ENCODE measurements at regions not wholly inside any gene's neighbourhood (a gene's known extent, or its start where the extent isn't known, plus 50 kb on each side); places are given as distances from the start of the nearest gene placed in this dataset.
"Not testable (repeated sequence)": the region's sequence is repeated elsewhere in the genome, so short reads cannot be mapped to it uniquely, and the experiment has no call there.

- DNase-seq = no peak
These were observed 245.7 kb downstream of the FAM43A start for GRCh38 chr3:194931347-194931746.

DNA sequence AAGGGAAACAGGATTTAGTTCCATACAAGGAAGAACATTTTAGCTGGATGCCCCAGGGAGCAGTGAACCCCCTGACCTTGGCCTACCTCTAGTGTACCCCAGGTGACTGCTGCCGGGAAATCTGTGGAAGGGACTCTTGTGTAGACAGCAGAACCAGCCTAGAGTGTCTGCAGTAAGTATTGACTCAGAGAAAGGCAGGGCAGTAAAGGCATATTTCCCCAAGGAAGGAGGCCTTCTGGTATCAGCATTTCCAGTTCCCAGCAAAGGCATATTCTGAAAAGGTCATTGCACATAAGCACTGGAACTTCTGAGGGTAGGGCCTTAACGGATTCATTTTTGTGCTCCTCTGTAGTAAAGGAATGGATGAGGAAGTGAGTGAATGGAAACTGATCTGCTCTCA is 246.2 kb downstream of the FAM43A start:
- no peak for DNase-seq

- DNase-seq = no peak
These were observed 247.8 kb downstream of the FAM43A start for GRCh38 chr3:194933465-194933864.

- no peak for DNase-seq
These were observed 249.4 kb downstream of the FAM43A start for GRCh38 chr3:194935061-194935460.

DNA sequence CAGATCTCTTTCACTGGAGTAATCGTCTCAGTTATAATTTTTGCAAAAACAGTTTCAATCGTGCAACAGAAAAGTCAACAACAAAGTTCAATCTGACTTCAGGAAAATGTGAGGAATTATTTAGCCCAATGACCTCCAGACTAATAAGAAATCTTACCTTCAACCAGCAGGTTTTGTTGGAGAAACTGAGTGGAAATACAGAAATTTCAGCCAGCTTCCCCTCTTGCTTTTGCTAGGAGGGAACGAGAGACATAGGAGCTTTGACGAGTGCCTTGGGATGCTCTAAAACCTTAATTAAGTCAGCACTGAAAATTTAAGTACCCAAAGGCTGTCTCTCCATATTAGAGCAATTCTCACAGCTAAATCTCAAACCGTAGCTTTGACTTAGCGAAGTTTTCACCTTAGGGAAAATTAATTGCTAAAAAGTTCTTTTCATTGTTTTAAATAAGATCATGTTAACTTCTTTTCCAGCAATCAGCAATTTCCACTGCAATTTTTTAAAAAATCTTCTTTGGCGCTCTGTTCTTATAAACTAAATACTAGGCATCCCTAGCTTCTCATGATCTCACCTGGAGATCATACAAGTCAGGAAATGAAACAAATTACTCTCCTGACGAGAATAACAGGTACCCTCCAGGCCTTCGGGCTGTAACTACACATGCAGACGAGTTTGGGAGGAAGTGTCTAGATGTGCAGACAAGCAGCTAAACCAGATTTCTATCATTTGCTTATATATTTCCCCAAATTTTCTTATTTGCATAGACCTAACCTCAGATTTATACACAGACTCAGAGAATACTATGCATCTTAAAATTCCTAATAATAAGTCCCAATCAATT is 250.2 kb downstream of the FAM43A start:
- no peak for DNase-seq

GRCh38 chr3:194936659-194937058 is 251.0 kb downstream of the FAM43A start:
- DNase-seq = no peak

DNA sequence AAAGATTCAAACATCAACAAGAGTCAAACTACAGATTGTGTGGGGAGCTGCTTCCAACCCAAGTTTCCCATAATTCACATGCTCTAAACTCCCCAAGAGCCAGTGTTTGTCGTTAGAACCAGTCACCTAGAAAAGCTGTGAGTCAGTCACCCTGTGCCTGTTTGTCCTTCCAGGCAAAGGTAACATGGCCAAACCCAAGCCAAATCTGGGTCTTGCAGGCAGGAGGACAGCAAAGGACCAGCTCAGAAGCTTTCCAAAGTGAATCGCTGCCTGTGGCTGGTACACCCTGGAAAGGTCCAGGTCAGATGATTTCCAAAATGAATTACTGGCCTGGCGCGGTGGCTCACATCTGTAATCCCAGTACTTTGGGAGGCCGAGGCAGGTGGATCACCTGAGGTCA is 251.5 kb downstream of the FAM43A start:
- no peak for DNase-seq

DNA sequence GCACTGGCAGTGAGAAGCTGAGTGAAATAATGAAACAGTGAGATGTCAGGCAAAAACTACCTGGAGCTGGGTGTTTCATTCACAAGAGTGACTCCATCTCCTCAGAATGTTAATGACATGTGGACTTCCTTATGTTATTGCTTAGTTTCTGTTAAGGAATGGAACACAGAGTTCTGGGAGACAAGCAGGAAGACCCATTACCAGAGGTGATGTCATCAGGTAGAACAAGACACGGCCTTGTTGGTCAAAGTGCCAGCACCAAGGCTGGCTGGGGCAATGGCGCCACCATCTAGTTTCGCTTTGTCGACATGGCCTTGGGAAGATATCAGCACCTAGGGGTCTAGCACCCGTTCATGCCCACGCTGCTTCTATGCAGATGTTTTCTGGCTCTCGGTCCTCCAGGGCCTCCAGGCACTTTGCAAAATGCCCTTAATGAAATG is 252.2 kb downstream of the FAM43A start:
- no peak for DNase-seq

GRCh38 chr3:194938845-194939531 is 253.3 kb downstream of the FAM43A start:
- DNase-seq = no peak

DNA sequence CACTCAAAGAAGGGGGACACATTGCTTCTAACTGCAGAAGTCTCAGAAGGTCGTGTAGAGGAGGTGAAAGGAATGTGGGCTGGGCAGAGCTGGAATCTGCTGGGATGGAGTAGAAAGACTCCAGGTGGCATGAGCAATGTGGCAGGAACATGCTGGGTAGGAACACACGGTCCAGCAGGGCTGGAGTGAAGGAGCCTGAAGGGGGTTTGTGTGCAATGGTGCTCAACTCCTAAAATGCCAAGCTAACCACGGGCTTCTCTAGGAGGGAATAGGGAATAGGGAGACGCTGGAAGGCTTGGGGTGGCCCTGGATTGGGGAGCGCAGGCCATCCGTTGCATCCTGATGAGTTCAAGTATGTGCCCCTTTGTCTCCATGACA is 253.8 kb downstream of the FAM43A start:
- no peak for DNase-seq

GRCh38 chr3:194939949-194940770 is 254.5 kb downstream of the FAM43A start:
- no peak for DNase-seq

DNA sequence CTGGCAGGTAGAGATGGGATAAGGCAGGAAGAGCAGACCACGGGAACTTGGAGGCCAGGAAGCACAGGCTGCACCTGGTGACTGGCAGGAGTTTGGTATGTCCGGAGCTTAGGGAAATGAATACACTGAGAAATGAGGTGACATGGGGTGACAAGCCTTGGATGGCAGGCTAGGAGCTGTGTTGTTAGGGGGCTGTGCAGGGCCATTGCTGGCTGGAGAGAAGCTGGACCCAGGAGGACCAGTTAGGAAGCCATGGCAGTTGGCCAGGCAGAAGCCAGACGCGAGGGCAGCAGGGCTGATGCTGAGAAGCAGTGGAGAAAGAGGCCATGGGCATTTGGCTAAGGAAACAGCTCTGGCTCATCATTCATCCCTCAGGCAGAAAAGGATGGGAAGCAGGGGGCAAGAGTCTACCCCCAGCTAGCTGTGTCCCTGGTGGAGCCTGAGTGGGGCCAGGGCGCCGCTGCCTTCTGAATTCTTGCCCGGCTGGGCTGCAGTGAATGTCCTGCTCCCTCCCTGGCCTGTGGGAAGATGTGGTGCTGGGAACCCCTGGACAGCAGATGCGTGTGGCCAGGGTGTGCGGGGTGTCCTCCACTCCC is 255.8 kb downstream of the FAM43A start:
- DNase-seq = no peak

- DNase-seq = no peak
These were observed 256.4 kb downstream of the FAM43A start for GRCh38 chr3:194941956-194942511.

DNA sequence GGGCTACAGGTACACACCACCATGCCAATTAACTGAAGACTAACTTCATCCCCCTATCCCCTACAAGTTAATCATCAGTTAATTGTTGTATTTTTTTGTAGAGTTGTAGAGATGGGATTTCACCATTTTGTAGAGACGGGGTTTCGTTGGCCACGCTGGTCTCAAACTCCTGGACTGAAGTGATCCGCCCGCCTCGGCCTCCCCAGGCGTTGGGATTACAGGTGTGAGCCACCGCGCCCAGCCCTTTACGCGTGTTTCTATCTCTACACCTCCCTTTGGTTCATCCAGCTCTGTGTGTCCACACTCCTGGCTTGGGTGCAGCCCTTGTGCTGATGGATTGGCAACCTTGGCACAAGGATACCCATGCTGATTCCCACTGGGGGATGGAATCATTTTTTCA is 258.8 kb downstream of the FAM43A start:
- no peak for DNase-seq

- no peak for DNase-seq
These were observed 259.8 kb downstream of the FAM43A start for GRCh38 chr3:194945508-194945907.

DNA sequence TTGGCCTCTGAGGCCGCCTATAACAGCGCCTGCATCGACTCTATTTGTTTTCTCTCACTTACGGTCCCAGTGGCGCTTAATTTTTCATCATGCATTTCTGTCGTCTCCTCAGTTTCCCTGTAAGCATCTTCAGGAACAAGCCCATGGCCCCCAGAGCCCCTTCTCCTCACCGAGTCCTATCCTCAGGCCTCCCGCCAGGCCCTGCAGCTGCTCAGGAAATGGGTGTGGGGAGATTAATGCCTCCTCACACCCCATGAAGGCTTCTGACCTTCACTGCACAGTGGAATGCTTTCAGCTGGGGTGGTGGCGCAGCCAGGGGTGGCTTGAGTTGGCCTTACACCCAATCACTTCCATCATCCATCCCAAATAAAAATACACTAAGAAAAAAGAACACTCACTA is 260.4 kb downstream of the FAM43A start:
- no peak for DNase-seq

GRCh38 chr3:194949592-194949991 is 263.9 kb downstream of the FAM43A start:
- DNase-seq = no peak

- no peak for DNase-seq
These were observed 265.4 kb downstream of the FAM43A start for GRCh38 chr3:194950906-194951628.

GRCh38 chr3:194951629-194951920 is 265.9 kb downstream of the FAM43A start:
- not testable (repeated sequence) for DNase-seq

- no peak for DNase-seq
These were observed 266.4 kb downstream of the FAM43A start for GRCh38 chr3:194951931-194952582.

- no peak for DNase-seq
These were observed 267.2 kb downstream of the FAM43A start for GRCh38 chr3:194952841-194953241.

- DNase-seq = no peak
These were observed 267.6 kb downstream of the FAM43A start for GRCh38 chr3:194953291-194953690.
